ENCODE measurements at regions not wholly inside any gene's neighbourhood (a gene's known extent, or its start where the extent isn't known, plus 50 kb on each side); places are given as distances from the start of the nearest gene placed in this dataset.

- no peak overlapping the region for H3K4me3 ChIP-seq (ENCODE audit: insufficient read depth, low read depth, low read length)
- intact Hi-C loops (cut with micrococcal nuclease) (no loop called here), dilution Hi-C loops (cut with HindIII; ENCODE audit: low sequenced_read_pairs, unreplicated experiment) (no loop called here), in situ Hi-C loops (cut with MboI; ENCODE audit: low sequenced_read_pairs) (no loop called here)
- 40% methylated on average over 1 of the region's 4 CpGs; no CpG with 5 or more reads in 1 of the 2 experiments for WGBS, 2 experiments (ENCODE audit: extremely low coverage in 2 of 2, insufficient read length in 1 of 2)
- no peak overlapping the region for H4K5ac ChIP-seq (ENCODE audit: low read depth, low read length)
- ATAC-seq (ENCODE audit: low read depth) (no peak), DNase-seq (no peak)
- no peak overlapping the region for H2BK15ac ChIP-seq (ENCODE audit: low read depth, low read length)
- H4K91ac ChIP-seq (ENCODE audit: insufficient read depth, low read depth, low read length): no peak overlapping the region
- no peaks in the 10 kb centered on the region for H3K9me1 ChIP-seq (ENCODE audit: insufficient read depth, low read length)
- H3K56ac ChIP-seq (ENCODE audit: extremely low read depth, insufficient read depth, low read length): no peak overlapping the region
- no peak overlapping the region for H2AK9ac ChIP-seq (replicated peaks; ENCODE audit: low read depth, low read length, poor library complexity)
- no peak overlapping the region for H2BK20ac ChIP-seq (ENCODE audit: low read depth, low read length)
- no peaks in the 10 kb centered on the region for H3K36me3 ChIP-seq (ENCODE audit: control insufficient read depth, insufficient read depth, low read length)
- H3K79me1 ChIP-seq (ENCODE audit: low read depth in 1 of 2, low read length in 2 of 2): no peaks in the 10 kb centered on the region
- no peaks in the 10 kb centered on the region for H3K4me1 ChIP-seq (ENCODE audit: control insufficient read depth, insufficient read depth, low read length)
- H3K9me3 ChIP-seq (ENCODE audit: control insufficient read depth, insufficient read depth, low read length): no peaks in the 10 kb centered on the region
- H2BK5ac ChIP-seq (ENCODE audit: low read depth, low read length, poor library complexity, severe bottlenecking): no peak overlapping the region
- H3K27ac ChIP-seq (ENCODE audit: insufficient read depth, low read length): no peak overlapping the region
- H3K23ac ChIP-seq (ENCODE audit: low read depth, low read length): no peak overlapping the region
- ChIA-PET POLR2A (ENCODE audit: unreplicated experiment) (no interaction called here), CTCF (no interaction called here)
- no TSS peak for BruUV-seq (replicated peaks)
- no peak overlapping the region for H3K4me2 ChIP-seq (ENCODE audit: low read depth, low read length)
- no peak overlapping the region for H3K9ac ChIP-seq (ENCODE audit: low read depth, low read length)
- H4K8ac ChIP-seq (ENCODE audit: low read depth in 2 of 2, low read length in 2 of 2): no peak overlapping the region
- peaks cover 5% of the 10 kb centered on the region for H3K27me3 ChIP-seq (ENCODE audit: control insufficient read depth, insufficient read depth, low read length)
- H2BK120ac ChIP-seq (ENCODE audit: low read depth, low read length): no peak overlapping the region
- H3K4ac ChIP-seq (ENCODE audit: low read depth, low read length): no peak overlapping the region
- no peaks in the 10 kb centered on the region for H4K20me1 ChIP-seq (ENCODE audit: insufficient read depth, low read length)
- no peak overlapping the region for H2AK5ac ChIP-seq (ENCODE audit: low read depth, low read length)
- no peak overlapping the region for H2AFZ ChIP-seq (replicated peaks; ENCODE audit: low read length, poor library complexity)
- TF ChIP-seq MAZ (IDR thresholded peaks at IDR 0.05; ENCODE audit: borderline replicate concordance, low read depth, low read length) (no peak), CHD1 (IDR thresholded peaks at IDR 0.05; ENCODE audit: low read depth, low read length) (no peak), USF2 (IDR thresholded peaks at IDR 0.05; ENCODE audit: low read depth, low read length) (no peak), SMC3 (IDR thresholded peaks at IDR 0.05; ENCODE audit: low read depth, low read length) (no peak), BHLHE40 (IDR thresholded peaks at IDR 0.05; ENCODE audit: low read depth, low read length) (no peak), ELK1 (IDR thresholded peaks at IDR 0.05; ENCODE audit: borderline replicate concordance, low read depth, low read length) (no peak), CTCF (conservative IDR thresholded peaks at IDR 0.05; ENCODE audit: low read depth, low read length) (no peak), CEBPB (IDR thresholded peaks at IDR 0.05; ENCODE audit: low read depth, low read length) (no peak), FOS (IDR thresholded peaks at IDR 0.05; ENCODE audit: low read depth, low read length) (no peak), POLR2A (IDR thresholded peaks at IDR 0.05; ENCODE audit: low read depth, low read length) (no peak), MXI1 (IDR thresholded peaks at IDR 0.05; ENCODE audit: borderline replicate concordance, low read depth, low read length) (no peak), MAFK (IDR thresholded peaks at IDR 0.05; ENCODE audit: low read depth, low read length) (no peak), RAD21 (IDR thresholded peaks at IDR 0.05; ENCODE audit: low read length) (no peak), RCOR1 (IDR thresholded peaks at IDR 0.05; ENCODE audit: insufficient replicate concordance, low read length) (no peak), NFE2L2 (IDR thresholded peaks at IDR 0.05; ENCODE audit: low read depth, low read length) (no peak)
- no peak overlapping the region for H3K18ac ChIP-seq (ENCODE audit: low read depth, low read length)
- H3K14ac ChIP-seq (replicated peaks; ENCODE audit: low read depth, low read length): no peak overlapping the region
Measured at GRCh38 chr16:65808790-65809189, 557.7 kb upstream of the CDH5 start.
